HuH-7.5 (cell line): ENCODE measurements at regions not wholly inside any gene's neighbourhood (a gene's known extent, or its start where the extent isn't known, plus 50 kb on each side); places are given as distances from the start of the nearest gene placed in this dataset.
"Not testable (repeated sequence)": the region's sequence is repeated elsewhere in the genome, so short reads cannot be mapped to it uniquely, and the experiment has no call there.

Source experiments
- DNase-seq: peaks from one replicate; pipeline ENCODE4 v3.0.0; 2011; ENCODE audit warnings: low spot score

DNA sequence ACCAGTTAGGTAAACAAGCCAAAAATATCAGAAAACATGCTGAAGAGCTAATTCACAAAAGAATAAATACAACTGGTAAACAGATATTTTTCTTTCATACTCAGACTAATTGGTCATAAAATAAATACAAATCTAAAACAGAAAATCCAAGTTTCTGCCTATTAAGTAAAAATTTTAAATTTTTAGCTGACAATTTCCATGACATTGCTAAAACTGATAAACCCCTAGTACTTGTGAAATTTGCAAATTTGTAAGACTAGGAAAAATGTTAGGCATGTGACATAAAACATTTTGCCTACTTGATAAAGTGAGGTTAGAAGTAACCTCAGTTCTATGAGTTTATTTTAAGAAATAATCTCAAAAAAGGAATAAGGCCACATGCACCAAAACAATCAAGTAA is 356.1 kb downstream of the LRATD1 start:
- no peak for DNase-seq

DNA sequence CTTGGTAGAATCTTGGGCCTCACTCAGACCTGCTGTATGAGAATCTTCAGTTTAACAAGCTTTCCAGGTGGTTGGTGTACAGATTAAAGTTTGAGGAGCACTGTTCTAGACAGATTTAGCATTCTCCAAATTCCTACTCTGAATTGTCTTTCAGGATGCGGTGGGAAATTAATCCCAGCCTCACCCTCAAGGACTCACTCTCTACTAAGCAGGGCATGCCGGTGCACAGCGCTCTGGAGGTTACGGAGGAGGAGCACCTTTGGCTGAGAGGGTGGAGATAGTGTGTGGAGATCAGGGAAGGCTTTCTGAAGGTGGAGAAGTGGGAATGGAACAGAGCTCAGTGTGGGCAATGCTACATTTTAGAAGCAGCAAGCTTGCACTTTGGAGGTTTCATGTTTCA is 359.2 kb downstream of the LRATD1 start:
- DNase-seq: no peak

DNA sequence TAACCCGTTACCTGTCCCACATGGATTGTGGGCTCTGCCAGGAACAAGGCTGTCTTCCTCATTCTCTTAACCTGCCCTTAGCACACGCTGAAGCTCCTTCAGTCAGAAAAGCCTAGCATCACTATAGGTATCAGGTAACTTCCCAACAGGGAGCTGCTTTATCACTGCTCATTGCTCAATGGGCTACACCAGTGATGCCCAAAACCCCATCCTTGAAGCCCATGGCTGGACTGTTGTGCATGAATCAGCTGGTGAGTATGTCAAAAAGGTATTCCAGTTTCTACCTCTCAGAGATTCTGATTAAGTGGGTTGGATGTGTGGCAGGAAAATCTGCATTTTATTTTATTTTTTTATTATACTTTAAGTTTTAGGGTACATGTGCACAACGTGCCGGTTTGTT is 362.2 kb downstream of the LRATD1 start:
- DNase-seq: no peak

DNA sequence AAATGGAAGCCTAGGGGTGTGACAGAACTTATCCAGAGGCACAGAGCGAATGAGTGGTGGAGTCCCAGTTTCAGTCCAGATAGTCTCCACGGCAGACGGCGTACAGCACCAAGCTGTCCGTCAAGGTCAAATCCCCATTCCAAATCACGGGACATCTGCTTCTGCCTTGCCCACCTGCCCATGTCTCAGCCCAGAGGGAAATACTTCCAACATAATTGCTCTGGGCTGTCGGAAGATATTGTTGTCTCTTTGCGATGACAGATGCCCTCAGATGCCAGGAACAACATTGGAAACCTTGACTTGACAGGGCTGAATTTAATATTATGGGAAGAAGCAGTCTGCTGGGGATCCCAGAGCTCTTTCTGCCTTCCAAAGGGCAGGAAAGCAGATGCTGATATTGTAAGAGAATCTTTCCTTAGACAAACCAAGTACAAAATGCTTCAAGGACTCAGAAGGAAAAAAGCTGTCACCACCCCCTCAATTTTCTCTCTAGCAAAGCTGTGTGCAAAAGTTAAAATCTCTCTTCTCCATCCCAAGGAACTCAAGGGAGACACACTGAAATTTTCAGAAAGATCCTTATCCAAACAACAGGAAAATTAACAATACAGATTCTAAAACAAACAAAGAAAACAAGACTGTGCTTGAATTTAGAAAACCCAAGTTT is 364.0 kb downstream of the LRATD1 start:
- no peak for DNase-seq

DNA sequence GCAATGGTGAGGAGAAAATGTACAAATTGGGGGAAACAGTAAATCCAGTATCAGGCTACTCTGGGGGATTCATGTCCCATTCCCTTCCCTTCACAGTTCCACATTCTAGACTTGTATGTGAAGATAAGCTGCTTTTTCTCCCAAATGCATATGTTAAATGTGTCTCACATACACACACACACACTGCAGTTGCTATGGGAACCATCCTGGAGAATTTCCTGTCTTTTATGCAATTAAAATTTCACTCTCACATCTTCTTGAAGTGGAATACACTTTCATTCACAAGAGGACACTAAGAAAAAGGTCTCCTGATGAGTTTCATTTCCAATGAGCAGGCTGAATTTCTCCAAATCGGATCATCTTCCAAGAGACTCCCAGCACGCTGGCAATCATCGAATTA is 366.0 kb downstream of the LRATD1 start:
- DNase-seq: no peak

DNA sequence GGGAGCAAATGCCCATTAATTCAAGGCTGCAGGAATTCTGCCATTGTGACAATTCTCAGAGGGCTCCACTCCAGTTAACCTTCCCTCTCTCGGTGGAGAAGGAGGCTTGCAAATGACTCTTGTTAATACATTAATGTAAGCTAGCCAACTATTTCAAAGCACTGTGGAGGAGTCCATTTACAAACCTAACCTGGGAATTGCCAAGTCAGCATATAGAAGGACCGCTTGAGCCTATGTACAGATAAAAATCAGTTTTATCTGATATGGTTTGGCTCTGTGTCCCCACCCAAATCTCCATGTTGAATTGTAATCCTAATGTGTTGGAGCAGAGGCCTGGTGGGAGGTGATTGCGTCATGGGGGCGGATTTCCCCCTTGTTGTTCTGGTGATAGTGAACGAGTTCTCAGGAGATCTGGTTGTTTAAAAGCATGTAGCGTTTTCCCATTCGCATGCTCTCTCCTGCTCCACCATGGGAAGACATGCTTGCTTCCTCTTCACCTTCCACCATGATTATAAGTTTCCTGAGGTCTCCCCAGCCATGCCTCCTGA is 366.7 kb downstream of the LRATD1 start:
- no peak for DNase-seq

DNA sequence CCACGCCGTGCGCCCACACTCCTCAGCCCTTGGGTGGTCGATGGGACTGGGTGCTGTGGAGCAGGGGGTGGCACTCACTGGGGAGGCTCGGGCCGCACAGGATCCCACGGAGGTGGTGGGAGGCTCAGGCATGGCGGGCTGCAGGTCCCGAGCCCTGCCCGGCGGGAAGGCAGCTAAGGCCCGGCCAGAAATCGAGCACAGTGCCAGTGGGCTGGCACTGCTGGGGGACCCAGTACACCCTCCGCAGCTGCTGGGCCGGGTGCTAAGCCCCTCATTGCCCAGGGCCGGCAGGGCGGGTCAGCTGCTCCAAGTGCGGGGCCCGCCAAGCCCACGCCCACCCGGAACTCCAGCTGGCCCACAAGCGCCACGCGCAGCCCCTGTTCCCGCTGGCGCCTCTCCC is 370.0 kb downstream of the LRATD1 start:
- DNase-seq: not testable (repeated sequence)

DNA sequence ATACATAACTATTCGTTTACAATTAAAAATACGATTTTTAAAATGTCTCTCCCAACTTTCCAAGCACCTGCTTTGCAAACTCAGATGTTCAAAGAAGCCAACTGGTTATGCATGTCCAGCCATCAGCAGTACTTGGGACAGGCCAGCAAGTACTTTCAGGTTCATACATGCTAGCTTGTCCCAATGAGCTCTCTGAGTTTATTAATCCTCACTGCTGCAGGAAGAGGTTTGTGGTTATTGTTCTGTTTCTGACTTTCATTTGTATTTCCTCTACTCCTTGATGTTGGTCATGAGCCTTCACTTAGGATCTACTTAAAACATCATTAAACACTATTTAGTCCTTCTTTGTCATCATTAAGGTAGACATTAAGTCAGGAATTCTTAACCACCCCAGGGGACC is 374.1 kb downstream of the LRATD1 start:
- DNase-seq: no peak

DNA sequence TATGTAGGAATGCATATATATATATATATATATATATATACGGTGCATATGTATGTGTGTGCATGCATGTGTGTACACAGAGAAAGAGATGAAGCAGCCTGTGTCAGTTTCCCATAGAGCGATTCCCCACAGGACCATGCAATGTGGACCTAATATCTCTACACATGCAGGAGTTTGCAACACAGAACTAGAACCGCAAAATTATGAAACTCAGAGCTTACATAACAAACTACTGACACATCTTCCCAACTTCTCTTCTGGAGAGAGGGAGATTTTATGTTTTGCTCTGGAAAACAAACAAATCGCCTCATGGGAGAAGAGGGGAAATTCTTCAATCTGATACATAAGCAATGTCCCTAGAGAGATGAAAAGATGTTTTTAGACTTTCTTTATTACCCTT is 377.2 kb downstream of the LRATD1 start:
- no peak for DNase-seq

DNA sequence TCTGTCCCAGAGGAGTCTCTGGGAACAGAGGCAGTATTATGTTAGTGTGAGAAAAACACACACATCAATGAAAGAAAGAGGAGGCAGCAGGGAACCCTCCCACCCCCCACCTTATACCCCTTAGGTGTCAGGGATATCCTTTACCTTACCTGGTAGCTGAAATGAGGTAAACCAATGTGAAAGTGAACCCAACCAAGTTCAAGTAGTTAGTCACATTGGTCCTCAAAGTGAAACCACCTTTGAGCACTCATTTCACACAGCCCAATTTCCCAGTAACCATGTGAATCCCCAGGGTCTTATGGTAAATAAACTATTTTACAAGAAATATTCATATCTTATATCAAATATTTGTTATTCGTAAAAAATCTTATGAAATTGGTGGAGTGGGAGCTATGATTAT is 377.8 kb downstream of the LRATD1 start:
- DNase-seq: no peak

DNA sequence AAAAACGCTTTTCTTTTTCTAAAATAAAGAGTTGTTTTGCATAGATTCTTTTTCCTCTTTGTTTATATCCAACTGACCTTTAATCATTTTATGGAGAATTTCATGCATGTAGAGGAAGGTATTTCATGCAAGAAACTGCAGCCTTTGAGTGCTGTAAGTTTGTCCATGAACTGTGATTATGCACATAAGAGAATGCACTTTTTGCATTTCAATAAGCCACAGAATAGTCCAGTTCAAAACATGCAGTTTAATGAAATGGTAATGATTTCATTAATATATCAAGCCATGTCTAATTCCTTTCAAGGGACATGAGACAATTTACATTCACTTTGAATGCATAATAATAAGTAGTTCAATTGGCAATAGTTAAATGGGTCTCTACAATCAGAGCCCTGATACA is 386.3 kb downstream of the LRATD1 start:
- DNase-seq: no peak

DNA sequence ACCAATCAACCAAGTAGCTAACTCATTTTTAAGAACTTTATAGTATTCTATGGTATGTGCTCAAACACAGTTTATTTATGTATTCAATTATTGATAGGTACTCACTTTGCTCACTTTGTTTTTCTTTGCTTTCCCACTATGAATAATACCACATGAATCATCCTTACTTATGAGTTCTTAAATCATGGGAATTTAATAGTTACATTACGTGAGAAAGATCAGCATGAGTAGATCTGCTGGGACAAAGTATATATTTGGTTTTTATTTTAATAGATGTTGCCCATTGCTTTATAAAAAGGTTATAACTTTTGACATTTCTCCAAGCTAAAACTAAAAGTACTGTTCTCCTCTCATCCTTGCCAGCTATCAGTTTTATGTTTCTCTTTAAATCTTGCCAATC is 390.7 kb downstream of the LRATD1 start:
- DNase-seq: no peak

DNA sequence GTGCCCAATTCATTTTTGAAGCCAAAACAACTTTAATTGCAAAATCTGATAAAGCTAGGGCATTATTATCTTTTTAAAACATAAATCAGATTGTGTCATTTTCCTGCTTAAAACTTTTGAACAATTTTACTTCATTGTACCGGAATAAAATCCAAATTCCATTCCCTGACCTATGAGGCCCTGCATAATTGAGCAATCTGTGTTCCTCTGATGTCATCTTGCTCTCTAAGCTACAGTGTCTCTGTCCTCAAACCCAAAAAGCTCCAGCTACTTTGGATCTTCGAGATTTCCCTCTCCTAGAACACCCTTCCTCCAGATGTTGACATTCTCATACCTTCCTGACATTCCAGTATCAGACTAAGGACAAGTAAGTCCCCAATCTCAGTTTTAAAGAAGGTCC is 395.9 kb downstream of the LRATD1 start:
- no peak for DNase-seq

DNA sequence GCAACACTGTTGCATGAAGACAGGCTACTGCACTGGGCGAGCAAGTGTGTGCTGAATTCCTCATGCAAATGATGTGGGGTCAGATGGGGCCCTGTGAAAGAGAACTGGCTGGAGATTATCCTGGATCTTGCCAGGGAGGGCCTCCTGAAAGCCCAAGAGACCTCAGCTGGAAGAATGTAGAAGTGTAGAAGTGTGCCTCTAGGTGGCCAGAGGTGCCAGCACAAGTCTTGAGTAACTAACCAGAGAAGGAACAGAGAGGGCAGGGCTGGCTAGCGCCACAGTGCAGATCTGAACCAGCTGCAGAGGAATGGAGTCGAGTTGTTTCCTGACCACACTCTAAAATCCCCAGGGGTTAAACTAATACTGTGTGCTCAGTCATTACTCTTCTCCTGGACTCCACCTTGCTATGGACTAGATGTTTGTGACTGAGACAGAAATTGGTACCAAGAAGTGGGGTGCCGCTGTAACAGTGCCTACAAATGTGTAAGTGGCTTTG is 399.3 kb downstream of the LRATD1 start:
- no peak for DNase-seq

DNA sequence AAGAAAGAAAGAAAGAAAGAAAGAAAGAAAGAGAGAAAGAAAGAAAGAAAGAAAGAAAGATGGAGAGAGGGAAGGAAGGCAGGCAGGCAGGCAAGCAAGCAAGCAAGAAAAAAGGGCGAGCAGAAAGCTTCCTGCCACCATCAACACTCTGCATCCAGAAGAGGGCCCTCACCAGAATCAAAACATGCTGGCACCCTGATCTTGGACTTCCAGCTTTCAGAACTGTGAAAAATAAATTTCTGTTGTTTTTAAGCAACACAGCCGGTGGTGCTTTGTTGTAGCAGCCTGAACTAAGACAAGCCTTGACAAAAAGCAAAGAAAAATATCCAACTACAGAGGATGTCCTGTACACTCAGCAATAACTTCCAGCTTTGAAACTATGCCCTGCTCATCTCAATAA is 401.7 kb downstream of the LRATD1 start:
- DNase-seq: no peak

DNA sequence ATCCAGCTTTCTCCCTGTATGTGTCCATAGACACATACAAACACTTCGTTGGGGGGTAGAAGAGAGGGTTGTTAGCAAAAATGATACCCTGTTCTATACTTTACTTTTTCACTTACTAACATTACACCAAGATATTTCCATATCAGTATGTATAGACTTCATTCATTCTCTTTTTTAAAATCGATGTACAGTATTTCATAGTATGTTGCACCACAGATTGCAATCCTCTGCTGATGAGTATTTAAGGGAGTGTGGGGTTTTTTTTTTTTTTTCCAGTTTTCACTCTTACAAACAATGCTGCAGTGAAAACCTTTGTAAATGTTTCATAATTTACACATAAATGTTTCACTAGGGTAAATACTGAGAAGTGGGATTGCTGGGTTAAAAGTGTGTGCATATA is 402.3 kb downstream of the LRATD1 start:
- DNase-seq: no peak

DNA sequence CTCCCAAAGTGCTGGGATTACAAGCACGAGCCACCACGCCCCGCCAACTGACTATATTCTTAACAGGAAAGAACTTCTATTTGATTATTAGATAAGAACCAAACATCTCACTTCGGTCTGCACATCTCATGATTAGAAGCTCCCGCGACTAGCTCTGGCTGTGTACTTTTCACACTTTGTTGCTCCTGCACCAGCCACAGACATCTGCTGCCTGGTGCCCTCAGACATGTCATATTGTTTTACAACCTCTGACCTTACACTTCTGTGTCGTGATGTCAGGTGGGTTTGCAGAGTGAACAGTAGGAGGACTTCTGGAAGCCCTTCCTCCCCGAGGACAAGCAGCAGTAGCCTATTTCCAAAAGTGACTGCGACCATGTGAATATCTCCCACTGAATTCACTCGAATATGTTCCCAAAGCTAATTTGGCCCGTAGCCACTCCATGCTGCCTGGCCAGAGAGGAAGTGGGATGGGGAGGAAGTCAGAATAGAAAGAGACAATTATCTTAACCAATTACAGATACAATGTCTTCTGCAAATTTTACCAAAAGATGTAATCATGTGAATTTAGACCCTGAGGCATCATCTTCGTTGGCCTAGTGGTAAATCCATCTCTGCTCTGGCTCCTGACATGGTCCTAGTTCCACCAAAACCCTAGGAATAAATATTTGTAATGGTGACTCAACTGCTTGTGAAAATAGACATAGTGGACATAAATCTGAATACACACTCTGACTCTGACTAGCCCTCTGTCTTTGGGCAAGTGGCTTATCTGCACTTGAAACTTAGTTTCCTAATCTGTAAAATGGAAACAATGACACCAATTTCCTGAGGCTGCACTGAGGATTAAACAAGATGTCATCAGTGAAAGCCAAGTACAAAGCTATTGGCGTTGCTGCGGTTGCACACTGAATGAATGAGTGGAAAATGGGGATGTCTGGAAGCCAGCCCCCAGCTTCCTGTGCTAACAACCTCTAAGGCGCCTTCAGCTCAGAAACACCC is 406.1 kb downstream of the LRATD1 start:
- DNase-seq: no peak

DNA sequence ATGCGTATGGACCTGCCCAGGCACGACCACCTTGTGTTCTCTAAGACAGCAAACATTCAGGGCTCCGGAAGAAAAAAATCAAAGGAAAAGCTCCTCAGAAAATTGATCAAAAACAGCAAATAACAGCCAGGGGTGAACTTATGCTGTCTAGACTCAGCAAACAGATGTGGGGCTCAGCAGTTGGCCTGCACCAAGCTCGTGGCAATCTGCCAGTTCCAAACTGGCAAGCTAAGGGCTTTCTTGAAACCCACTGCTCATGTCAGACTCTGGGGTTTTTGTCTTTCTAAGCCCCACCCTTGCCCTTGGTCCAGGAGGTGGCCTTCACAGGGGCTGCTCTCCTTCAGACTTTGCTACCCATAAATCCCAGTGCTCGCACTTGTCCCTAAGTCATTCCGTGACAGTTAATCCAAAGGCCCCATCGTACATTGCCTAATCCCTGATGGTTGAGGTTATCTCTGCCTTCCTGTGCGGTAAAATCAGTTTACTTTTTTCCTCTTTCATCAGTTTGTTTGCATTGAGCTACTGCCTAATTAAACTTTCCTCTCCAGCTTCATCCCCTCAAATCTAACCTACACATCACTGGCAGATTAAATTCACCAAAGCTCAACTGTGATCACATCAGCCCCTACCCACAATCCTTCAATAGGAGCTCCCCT is 408.0 kb downstream of the LRATD1 start:
- no peak for DNase-seq

DNA sequence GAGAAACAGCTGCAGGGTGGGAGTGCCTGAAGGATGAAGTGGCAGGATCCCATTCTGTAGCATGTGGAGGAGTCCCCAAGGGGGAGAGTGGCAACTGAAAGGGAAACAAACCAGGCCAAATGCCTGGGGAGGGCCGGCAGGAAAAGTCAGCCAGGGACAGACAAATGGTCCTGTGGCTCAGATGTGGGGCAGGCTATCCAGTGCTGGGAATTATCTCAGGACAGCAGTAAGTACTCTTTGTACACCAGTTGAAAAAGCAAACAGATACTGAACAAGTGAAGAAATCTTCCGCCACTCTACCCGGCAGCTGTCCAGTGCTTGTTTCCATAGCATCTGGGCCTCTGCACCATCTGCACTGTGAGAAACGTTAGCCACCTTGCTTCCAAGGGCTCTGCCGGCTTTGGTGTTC is 408.9 kb downstream of the LRATD1 start:
- DNase-seq: no peak

DNA sequence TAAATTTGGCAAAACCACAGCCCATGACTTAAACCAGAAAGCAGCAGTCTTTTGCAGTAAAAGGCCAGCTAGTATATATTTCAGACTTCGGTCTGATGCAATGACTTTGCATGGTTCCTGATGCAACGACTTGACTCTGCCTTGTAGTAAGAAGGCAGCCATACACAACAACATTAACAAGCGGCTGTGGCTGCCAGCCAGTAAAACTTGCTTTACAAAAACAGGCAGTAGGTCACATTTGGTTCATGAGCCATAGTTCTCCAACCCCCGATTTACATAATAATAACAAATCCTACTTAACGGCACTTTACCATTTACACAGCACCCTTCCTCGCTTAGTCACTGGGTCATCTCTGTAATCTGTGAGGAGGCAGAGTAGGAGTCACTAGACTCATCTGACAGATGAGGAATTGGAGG is 410.3 kb downstream of the LRATD1 start:
- DNase-seq: no peak

DNA sequence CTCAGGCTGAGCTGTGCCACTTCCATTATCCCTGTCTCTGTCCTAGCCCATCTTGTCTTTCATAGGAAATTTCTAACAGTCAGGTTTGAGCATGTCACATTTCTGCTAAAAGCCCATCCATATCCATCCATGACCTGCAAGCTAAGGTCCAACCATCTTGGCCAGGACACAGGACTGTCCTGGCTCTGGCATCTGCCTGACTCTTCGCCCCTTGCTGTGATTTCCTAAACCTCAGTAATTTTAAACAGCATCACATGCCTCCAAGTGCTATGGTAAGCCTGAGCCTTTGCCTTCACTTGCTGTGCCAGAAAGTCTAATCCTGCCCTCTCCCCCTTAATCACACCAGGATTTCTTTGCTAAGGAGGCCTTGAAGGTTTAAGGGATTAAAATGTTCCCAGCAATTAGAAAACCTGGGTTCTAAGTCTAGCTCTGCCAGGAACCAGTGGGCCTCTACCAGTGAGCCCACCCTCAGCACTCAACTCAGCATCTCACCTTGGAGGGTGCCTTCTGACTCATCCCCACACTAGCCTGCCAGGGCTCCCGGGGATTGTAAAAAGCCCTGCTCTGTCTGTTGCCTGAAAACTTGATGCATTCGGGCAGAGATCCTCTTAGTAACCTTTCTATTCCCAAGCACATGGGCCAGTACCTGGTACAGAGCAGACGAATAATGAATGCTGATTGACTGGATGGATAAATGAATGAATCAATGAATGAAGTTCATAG is 411.0 kb downstream of the LRATD1 start:
- DNase-seq: no peak

DNA sequence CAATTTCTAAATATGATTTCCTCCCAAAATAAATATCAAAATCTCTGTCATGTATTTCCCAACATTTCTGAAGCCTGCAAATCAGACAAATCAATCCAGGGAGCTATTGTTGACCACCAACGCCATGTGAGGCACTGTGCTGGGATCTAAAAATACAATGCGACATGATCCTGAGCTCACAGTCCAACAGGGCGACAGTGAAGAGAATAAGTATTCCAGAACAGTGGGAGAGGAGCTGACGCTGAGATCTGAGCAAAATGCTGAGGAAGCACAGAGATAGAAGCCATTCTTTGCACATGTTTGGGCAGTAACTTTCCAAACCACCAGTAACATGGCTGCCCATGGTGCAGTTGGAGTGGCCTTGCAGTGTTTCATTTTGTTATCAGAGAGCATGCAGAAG is 412.5 kb downstream of the LRATD1 start:
- DNase-seq: no peak
